Progenitor cell of endocrine pancreas (in vitro differentiated cells): ENCODE measurements at regions not wholly inside any gene's neighbourhood (a gene's known extent, or its start where the extent isn't known, plus 50 kb on each side); places are given as distances from the start of the nearest gene placed in this dataset.

ENCODE experiments used
- DNase-seq: peaks from one replicate; pipeline ENCODE4 v3.0.0; 2021; ENCODE audit warnings: low spot score; ENCODE audit not compliant: unreplicated experiment
- H3K27ac Mint-ChIP-seq: 2 replicates; pipeline ENCODE4 v1.8.0; 2021; ENCODE audit warnings: mild to moderate bottlenecking, moderate library complexity, mixed read lengths
- H3K27me3 Mint-ChIP-seq: 2 replicates; pipeline ENCODE4 v1.8.0; 2021; ENCODE audit warnings: mixed read lengths
- H3K36me3 Mint-ChIP-seq: 2 replicates; pipeline ENCODE4 v1.8.0; 2022; ENCODE audit warnings: mixed read lengths; ENCODE audit not compliant: insufficient read depth
- H3K4me1 Mint-ChIP-seq: 2 replicates; pipeline ENCODE4 v1.8.0; 2021; ENCODE audit warnings: low read depth, mixed read lengths
- H3K4me3 Mint-ChIP-seq: 2 replicates; pipeline ENCODE4 v1.8.0; 2021; ENCODE audit warnings: low read depth, mild to moderate bottlenecking, moderate library complexity, mixed read lengths
- H3K9me3 Mint-ChIP-seq: 2 replicates; pipeline ENCODE4 v1.8.0; 2021; ENCODE audit warnings: low read depth, mixed read lengths
- CTCF ChIP-seq: fragments of 200-600 bp; sonication (generic); IDR thresholded peaks from one replicate; pipeline ENCODE4 v1.5.0; 2021; ENCODE audit warnings: antibody characterized with exemption, mild to moderate bottlenecking; ENCODE audit not compliant: unreplicated experiment

DNA sequence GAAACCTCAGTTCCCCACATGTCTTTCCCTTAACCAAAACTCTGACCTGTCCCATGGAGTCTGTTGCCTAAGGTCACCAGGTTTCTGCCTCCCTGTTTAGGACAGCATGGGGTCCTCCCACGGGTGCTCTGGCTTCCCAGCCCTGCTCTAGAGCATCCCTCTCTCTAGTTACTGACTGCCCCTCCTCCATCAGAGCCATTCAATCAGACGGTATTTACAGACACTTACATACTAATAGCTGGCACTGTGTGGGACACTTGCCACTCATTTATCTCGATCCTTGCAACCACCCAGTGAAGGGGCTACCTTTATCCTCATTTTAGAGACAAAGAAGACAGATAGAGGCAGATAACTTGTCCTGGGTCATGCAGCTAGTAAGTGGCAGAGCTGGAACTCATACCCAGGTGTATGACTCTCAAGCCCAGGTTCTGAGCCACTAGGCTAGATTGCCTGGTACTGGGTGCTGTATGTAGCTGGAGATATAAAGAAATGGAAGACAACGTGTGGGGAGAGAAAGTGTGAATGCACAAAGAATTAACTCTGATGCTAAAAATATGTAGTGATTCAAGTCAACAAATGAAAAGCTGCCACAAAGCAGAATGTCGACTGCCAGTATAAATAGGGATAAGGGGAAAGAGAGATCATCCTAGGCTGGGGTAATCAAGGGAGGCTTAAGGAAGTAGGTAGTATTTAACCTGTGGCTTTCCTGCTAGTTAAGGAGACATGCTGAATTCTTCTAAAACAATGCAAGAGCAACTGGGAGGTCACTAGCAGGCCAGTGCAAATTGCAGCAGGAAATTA lies 52.5 kb upstream of the PDE8B start:
- no peak for DNase-seq
- Mint-ChIP-seq H3K27me3 (no peaks in the 10 kb centered on the region), H3K4me3 (no peak overlapping the region), H3K27ac (no peak overlapping the region), H3K4me1 (peaks cover 13% of the 10 kb centered on the region), H3K9me3 (peaks cover 3% of the 10 kb centered on the region), H3K36me3 (peaks cover 4% of the 10 kb centered on the region)
- no peak for TF ChIP-seq CTCF

GRCh38 chr5:77156379-77156778 lies 54.1 kb upstream of the PDE8B start:
- peaks cover 10% of the 10 kb centered on the region for H3K4me1 Mint-ChIP-seq
- no peak for DNase-seq
- TF ChIP-seq CTCF = no peak
- H3K27me3 Mint-ChIP-seq = no peaks in the 10 kb centered on the region
- H3K36me3 Mint-ChIP-seq = peaks cover 2% of the 10 kb centered on the region
- peaks cover 3% of the 10 kb centered on the region for H3K9me3 Mint-ChIP-seq
- no peak overlapping the region for H3K27ac Mint-ChIP-seq
- H3K4me3 Mint-ChIP-seq = no peak overlapping the region

DNA sequence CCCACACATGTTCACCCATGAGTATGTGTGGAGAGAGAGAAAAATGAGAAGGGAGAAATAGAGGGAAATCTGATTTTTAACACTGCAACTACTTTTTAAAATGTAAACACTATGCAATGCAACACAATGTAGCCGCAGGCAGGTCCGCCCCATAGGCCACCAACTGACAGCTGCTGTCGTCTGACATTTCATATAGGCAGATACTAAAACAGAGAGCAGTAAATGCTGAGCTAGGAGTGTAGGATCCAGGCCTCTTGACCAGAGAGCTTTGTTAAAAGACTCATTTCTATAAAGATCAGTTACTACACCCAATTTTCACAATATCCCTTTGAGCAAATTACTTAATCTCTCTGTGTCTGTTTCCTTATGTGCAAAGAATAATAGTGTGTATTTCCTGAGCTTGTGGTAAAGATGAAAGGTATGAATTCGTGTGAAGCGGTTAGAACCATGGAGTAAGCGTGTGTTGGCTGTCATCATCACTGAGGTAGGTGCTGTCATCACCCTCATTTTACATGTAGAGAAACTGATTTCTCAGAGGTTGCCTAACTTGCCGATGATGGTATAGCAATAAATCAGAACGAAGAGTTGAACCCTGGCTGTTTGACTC lies 55.2 kb upstream of the PDE8B start:
- peaks cover 10% of the 10 kb centered on the region for H3K4me1 Mint-ChIP-seq
- no peaks in the 10 kb centered on the region for H3K27me3 Mint-ChIP-seq
- TF ChIP-seq CTCF = no peak
- DNase-seq = no peak
- no peaks in the 10 kb centered on the region for H3K36me3 Mint-ChIP-seq
- H3K4me3 Mint-ChIP-seq = no peak overlapping the region
- no peaks in the 10 kb centered on the region for H3K9me3 Mint-ChIP-seq
- H3K27ac Mint-ChIP-seq = no peak overlapping the region

DNA sequence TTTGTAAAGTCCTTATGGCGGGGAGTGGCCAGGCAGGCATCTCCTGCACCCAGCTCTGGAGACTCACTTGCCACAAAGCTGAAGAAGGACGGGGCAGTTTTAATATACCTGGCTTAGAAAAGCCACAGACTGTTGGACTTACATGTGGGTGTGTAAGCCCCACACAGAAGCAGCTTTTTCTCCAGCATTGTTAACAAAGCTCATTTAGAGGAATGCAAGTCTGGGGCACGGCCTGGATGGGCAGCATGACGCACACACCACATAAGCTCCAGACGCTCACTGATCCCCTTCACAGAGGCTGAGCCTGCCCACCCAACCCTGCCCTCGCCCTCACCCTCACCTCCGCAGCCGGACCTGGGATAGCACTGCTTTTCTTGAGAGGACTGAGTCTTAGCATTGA lies 58.0 kb upstream of the PDE8B start:
- no peak overlapping the region for H3K4me3 Mint-ChIP-seq
- no peak overlapping the region for H3K27ac Mint-ChIP-seq
- H3K4me1 Mint-ChIP-seq = peaks cover 10% of the 10 kb centered on the region
- H3K27me3 Mint-ChIP-seq = no peaks in the 10 kb centered on the region
- no peaks in the 10 kb centered on the region for H3K36me3 Mint-ChIP-seq
- DNase-seq = no peak
- no peak for TF ChIP-seq CTCF
- no peaks in the 10 kb centered on the region for H3K9me3 Mint-ChIP-seq

DNA sequence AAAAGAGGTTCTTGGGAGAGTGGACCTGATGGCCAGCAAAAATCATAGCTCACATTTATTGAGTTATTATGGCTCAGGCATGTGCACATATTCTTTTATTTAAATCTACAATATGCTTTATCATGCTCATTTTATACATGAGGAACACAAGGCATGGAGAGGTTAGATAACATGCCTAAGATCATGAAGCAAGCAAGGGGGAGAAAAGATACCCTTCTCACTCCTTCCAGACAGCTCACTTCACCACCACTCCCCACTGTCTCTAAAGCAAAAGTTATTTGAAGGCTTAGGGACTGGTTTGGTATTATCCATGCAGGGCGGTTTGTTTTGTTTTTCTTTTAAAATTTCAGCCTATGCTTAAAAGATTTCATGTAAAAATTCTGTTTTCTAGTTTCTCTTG lies 59.0 kb upstream of the PDE8B start:
- Mint-ChIP-seq H3K27me3 (no peaks in the 10 kb centered on the region), H3K36me3 (peaks cover 3% of the 10 kb centered on the region), H3K27ac (no peak overlapping the region), H3K4me3 (no peak overlapping the region), H3K4me1 (peaks cover 10% of the 10 kb centered on the region), H3K9me3 (no peaks in the 10 kb centered on the region)
- no peak for DNase-seq
- no peak for TF ChIP-seq CTCF
